ENCODE measurements at regions not wholly inside any gene's neighbourhood (a gene's known extent, or its start where the extent isn't known, plus 50 kb on each side); places are given as distances from the start of the nearest gene placed in this dataset.

GRCh38 chr2:150107170-150107569 is 380.3 kb downstream of the RND3 start:
- DNase-seq (ENCODE audit: extremely low read depth in 1 of 4, low spot score in 3 of 4) (no peak), ATAC-seq (no peak), FAIRE-seq (no peak)
- Histone ChIP-seq H2AFZ (ENCODE audit: low read depth, low read length) (no peak overlapping the region), H3K9ac (ENCODE audit: insufficient read depth in 1 of 2, low read depth in 2 of 2, low read length in 2 of 2) (no peak overlapping the region), H3K4me3 (no peak overlapping the region), H3K9me3 (replicated peaks; ENCODE audit: control insufficient read depth, insufficient read depth, low read depth, low read length) (no peaks in the 10 kb centered on the region), H3K4me1 (replicated peaks in 1 of 2; ENCODE audit: control insufficient read depth in 2 of 2, insufficient read depth in 2 of 2, low read length in 2 of 2) (no peaks in the 10 kb centered on the region), H3K36me3 (ENCODE audit: control insufficient read depth, insufficient read depth, low read length) (no peaks in the 10 kb centered on the region), H3K9me1 (ENCODE audit: control insufficient read depth, insufficient read depth, low read length) (no peaks in the 10 kb centered on the region), H4K20me1 (replicated peaks; ENCODE audit: control insufficient read depth, insufficient read depth, low read length) (no peaks in the 10 kb centered on the region), H3K27me3 (ENCODE audit: control insufficient read depth in 2 of 2, insufficient read depth in 2 of 2, low read length in 2 of 2) (no peaks in the 10 kb centered on the region), H3K79me2 (ENCODE audit: control insufficient read depth, insufficient read depth, low read length) (no peaks in the 10 kb centered on the region), H3K4me2 (ENCODE audit: insufficient read depth, low read length) (no peak overlapping the region), H3K27ac (ENCODE audit: extremely low read depth, low read depth, low read length) (no peak overlapping the region)
- TF ChIP-seq BDP1 (IDR thresholded peaks at IDR 0.05; ENCODE audit: insufficient read depth, insufficient read length), result no peak
- TF ChIP-seq WHSC1 (IDR thresholded peaks at IDR 0.05; ENCODE audit: low read length), result no peak
- 0% methylated on average over 1 of the region's 1 CpG for WGBS (ENCODE audit: insufficient coverage, low coverage, missing lambda C conversion rate)
- ChIA-PET CTCF (ENCODE audit: low intra/inter-chr PET ratio) (no interaction called here), POLR2A (no interaction called here)
- in situ Hi-C loops (cut with MboI), result no loop called here
- no TSS peak for BruUV-seq (replicated peaks)
- intact Hi-C loops (cut with micrococcal nuclease), result no loop called here

- no peak overlapping the region for H3K4me3 ChIP-seq
- no peak overlapping the region for H3K4me2 ChIP-seq (ENCODE audit: insufficient read depth, low read length)
- no peak overlapping the region for H2AFZ ChIP-seq (ENCODE audit: low read depth, low read length)
- intact Hi-C loops (cut with micrococcal nuclease), result no loop called here
- ATAC-seq (no peak), FAIRE-seq (no peak), DNase-seq (ENCODE audit: extremely low read depth in 1 of 4, low spot score in 3 of 4) (no peak)
- no peaks in the 10 kb centered on the region for H3K36me3 ChIP-seq (ENCODE audit: control insufficient read depth, insufficient read depth, low read length)
- ChIA-PET POLR2A (no interaction called here), CTCF (ENCODE audit: low intra/inter-chr PET ratio) (no interaction called here)
- TF ChIP-seq ZNF57 (CRISPR knock-in tag; IDR thresholded peaks at IDR 0.05) (no peak), ZNF311 (CRISPR knock-in tag; IDR thresholded peaks at IDR 0.05) (no peak), POLR2H (tag; IDR thresholded peaks at IDR 0.05; ENCODE audit: low read depth) (no peak), KDM1A (IDR thresholded peaks at IDR 0.05) (no peak), ZNF3 (CRISPR knock-in tag; IDR thresholded peaks at IDR 0.05) (no peak), BRF2 (IDR thresholded peaks at IDR 0.05; ENCODE audit: borderline replicate concordance, insufficient read depth, insufficient read length) (no peak), PCBP2 (IDR thresholded peaks at IDR 0.05; ENCODE audit: low read depth, low read length, poor library complexity, severe bottlenecking) (no peak), NCOA4 (IDR thresholded peaks at IDR 0.05; ENCODE audit: partially characterized antibody) (no peak), PHF8 (IDR thresholded peaks at IDR 0.05; ENCODE audit: borderline replicate concordance, low read length) (no peak), BHLHE40 (IDR thresholded peaks at IDR 0.05; ENCODE audit: low read length) (no peak), NUFIP1 (IDR thresholded peaks at IDR 0.05; ENCODE audit: partially characterized antibody) (no peak), FOSL1 (tag; conservative IDR thresholded peaks at IDR 0.05) (no peak), ZBTB2 (IDR thresholded peaks at IDR 0.05) (no peak), KLF10 (CRISPR knock-in tag; IDR thresholded peaks at IDR 0.05) (no peak), KAT2B (IDR thresholded peaks at IDR 0.05; ENCODE audit: low read depth, low read length) (no peak)
- H3K9me3 ChIP-seq (replicated peaks; ENCODE audit: control insufficient read depth, insufficient read depth, low read depth, low read length), result no peaks in the 10 kb centered on the region
- H3K9me1 ChIP-seq (ENCODE audit: control insufficient read depth, insufficient read depth, low read length), result no peaks in the 10 kb centered on the region
- H3K9ac ChIP-seq (ENCODE audit: insufficient read depth in 1 of 2, low read depth in 2 of 2, low read length in 2 of 2), result no peak overlapping the region
- 0% methylated on average over 2 of the region's 2 CpGs for WGBS (ENCODE audit: insufficient coverage, low coverage, missing lambda C conversion rate)
- no peaks in the 10 kb centered on the region for H3K79me2 ChIP-seq (ENCODE audit: control insufficient read depth, insufficient read depth, low read length)
- H4K20me1 ChIP-seq (replicated peaks; ENCODE audit: control insufficient read depth, insufficient read depth, low read length), result no peaks in the 10 kb centered on the region
- no TSS peak for BruUV-seq (replicated peaks)
- H3K27me3 ChIP-seq (ENCODE audit: control insufficient read depth in 2 of 2, insufficient read depth in 2 of 2, low read length in 2 of 2), result no peaks in the 10 kb centered on the region
- H3K4me1 ChIP-seq (replicated peaks in 1 of 2; ENCODE audit: control insufficient read depth in 2 of 2, insufficient read depth in 2 of 2, low read length in 2 of 2), result no peaks in the 10 kb centered on the region
- H3K27ac ChIP-seq (ENCODE audit: extremely low read depth, low read depth, low read length), result no peak overlapping the region
- in situ Hi-C loops (cut with MboI), result no loop called here
Observed at GRCh38 chr2:150101947-150102346, 385.5 kb downstream of the RND3 start.

Measured in K562 (cell line).